Fibroblast of lung (primary cell): ENCODE measurements at regions not wholly inside any gene's neighbourhood (a gene's known extent, or its start where the extent isn't known, plus 50 kb on each side); places are given as distances from the start of the nearest gene placed in this dataset.

ENCODE experiments used
- CTCF ChIP-seq, 2 donors: IDR thresholded peaks in 1 of 2; conservative IDR thresholded peaks in 1 of 2; 1 replicate in 1 of 2; 2 replicates in 1 of 2; pipeline ENCODE4 v1.5.1; 2011 to 2012; ENCODE audit warnings: low read length in 2 of 2, control low read depth in 1 of 2, inconsistent platforms in 1 of 2, low read depth in 1 of 2, mild to moderate bottlenecking in 1 of 2
- EZH2 ChIP-seq: IDR thresholded peaks from 2 replicates; pipeline ENCODE4 v1.5.1; 2012; ENCODE audit warnings: low read length, control low read depth, mild to moderate bottlenecking; ENCODE audit errors: missing control alignments

- TF ChIP-seq CTCF (conservative IDR thresholded peaks at IDR 0.05 in 1 of 2, IDR thresholded peaks at IDR 0.05 in 1 of 2; ENCODE audit: low read depth in 1 of 2, low read length in 2 of 2) (no peak), EZH2 (no peak)
Observed at GRCh38 chr20:60976913-60977312, 275.1 kb upstream of the CDH4 start.
